ENCODE measurements at regions not wholly inside any gene's neighbourhood (a gene's known extent, or its start where the extent isn't known, plus 50 kb on each side); places are given as distances from the start of the nearest gene placed in this dataset.

DNA sequence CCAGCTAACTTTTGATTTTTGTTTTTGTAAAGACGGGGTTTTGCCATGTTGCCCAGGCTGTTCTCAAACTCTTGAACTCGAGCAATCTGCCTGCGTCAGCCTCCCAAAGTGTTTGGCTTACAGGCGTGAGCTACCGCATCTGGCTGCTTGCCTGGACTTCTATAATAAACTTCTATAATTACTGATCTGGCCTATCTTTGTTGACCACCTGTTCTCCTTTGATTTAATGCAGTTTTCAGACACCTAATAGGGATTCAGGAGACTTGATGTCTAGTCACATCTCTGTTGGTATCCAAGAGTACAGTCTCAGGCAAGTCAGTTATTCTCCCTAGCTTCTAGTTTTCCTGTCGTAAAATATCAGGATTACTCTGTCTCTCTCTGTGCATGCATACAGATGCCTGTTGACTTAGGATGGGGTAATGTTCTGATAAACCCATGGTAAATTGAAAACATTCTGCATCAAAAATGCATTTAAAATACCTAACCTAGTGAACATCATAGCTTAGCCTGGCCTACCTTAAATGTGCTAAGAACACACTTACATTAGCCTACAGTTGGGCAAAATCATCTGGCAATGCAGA lies 51.5 kb upstream of the NR3C1 start:
- intact Hi-C loops (cut with micrococcal nuclease): no loop called here
- DNase-seq (ENCODE audit: extremely low read depth in 1 of 4, low spot score in 3 of 4): no peak
- ChIA-PET POLR2A (interaction anchor here (0.7 to 1.2 kb wide), 2 partner anchors 13 to 1152 kb away, joined by 4 to 5 read pairs; no protein-coding TSS in a partner anchor), CTCF (ENCODE audit: low intra/inter-chr PET ratio) (no interaction called here)
- Histone ChIP-seq H3K9ac (ENCODE audit: insufficient read depth in 1 of 2, low read depth in 2 of 2, low read length in 2 of 2) (no peak overlapping the region), H3K4me3 (no peak overlapping the region), H3K9me3 (replicated peaks; ENCODE audit: control insufficient read depth, insufficient read depth, low read depth, low read length) (no peaks in the 10 kb centered on the region), H3K36me3 (ENCODE audit: control insufficient read depth, insufficient read depth, low read length) (no peaks in the 10 kb centered on the region), H3K9me1 (ENCODE audit: control insufficient read depth, insufficient read depth, low read length) (no peaks in the 10 kb centered on the region), H2AFZ (ENCODE audit: low read depth, low read length) (no peak overlapping the region), H3K79me2 (ENCODE audit: control insufficient read depth, insufficient read depth, low read length) (no peaks in the 10 kb centered on the region), H3K4me1 (replicated peaks in 1 of 2; ENCODE audit: control insufficient read depth in 2 of 2, insufficient read depth in 2 of 2, low read length in 2 of 2) (no peaks in the 10 kb centered on the region; a peak in 1 of 5 replicates), H3K4me2 (ENCODE audit: insufficient read depth, low read length) (no peak overlapping the region), H3K27ac (ENCODE audit: extremely low read depth, low read depth, low read length) (no peak overlapping the region), H4K20me1 (replicated peaks; ENCODE audit: control insufficient read depth, insufficient read depth, low read length) (no peaks in the 10 kb centered on the region), H3K27me3 (ENCODE audit: control insufficient read depth in 2 of 2, insufficient read depth in 2 of 2, low read length in 2 of 2) (peaks cover 0 to 13% of the 10 kb centered on the region in 2 experiments; a peak in 1 of 5 replicates)
- WGBS (ENCODE audit: insufficient coverage, low coverage, missing lambda C conversion rate): 1% methylated on average over 6 of the region's 6 CpGs
- in situ Hi-C loops (cut with MboI): no loop called here
- no peak for FAIRE-seq
- BruUV-seq (replicated peaks): no TSS peak
- ATAC-seq: no peak
- TF ChIP-seq DMBX1 (CRISPR knock-in tag; IDR thresholded peaks at IDR 0.05; ENCODE audit: borderline replicate concordance) (no peak), CXXC5 (CRISPR knock-in tag; IDR thresholded peaks at IDR 0.05) (no peak), ZNF24 (IDR thresholded peaks at IDR 0.05) (no peak), ZNF644 (tag; IDR thresholded peaks at IDR 0.05; ENCODE audit: low read depth) (no peak), SIRT6 (IDR thresholded peaks at IDR 0.05; ENCODE audit: low read depth, low read length) (no peak), RBM14 (IDR thresholded peaks at IDR 0.05; ENCODE audit: borderline replicate concordance, insufficient read depth, low read depth, low read length) (no peak), ARID2 (IDR thresholded peaks at IDR 0.05) (no peak), CTCF (IDR thresholded peaks at IDR 0.05 in 2 of 3, conservative IDR thresholded peaks at IDR 0.05 in 1 of 3; ENCODE audit: insufficient read depth in 2 of 3, low read depth in 1 of 3, low read length in 3 of 3) (no peak), HDAC2 (IDR thresholded peaks at IDR 0.05) (no peak), ZNF124 (CRISPR knock-in tag; IDR thresholded peaks at IDR 0.05) (no peak), ZNF551 (CRISPR knock-in tag; IDR thresholded peaks at IDR 0.05) (no peak), SMAD3 (CRISPR knock-in tag; conservative IDR thresholded peaks at IDR 0.05) (no peak), U2AF1 (optimal IDR thresholded peaks at IDR 0.05; ENCODE audit: low read depth, low read length) (no peak)
- TF ChIP-seq, protein P1, sequence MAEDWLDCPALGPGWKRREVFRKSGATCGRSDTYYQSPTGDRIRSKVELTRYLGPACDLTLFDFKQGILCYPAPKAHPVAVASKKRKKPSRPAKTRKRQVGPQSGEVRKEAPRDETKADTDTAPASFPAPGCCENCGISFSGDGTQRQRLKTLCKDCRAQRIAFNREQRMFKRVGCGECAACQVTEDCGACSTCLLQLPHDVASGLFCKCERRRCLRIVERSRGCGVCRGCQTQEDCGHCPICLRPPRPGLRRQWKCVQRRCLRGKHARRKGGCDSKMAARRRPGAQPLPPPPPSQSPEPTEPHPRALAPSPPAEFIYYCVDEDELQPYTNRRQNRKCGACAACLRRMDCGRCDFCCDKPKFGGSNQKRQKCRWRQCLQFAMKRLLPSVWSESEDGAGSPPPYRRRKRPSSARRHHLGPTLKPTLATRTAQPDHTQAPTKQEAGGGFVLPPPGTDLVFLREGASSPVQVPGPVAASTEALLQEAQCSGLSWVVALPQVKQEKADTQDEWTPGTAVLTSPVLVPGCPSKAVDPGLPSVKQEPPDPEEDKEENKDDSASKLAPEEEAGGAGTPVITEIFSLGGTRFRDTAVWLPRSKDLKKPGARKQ (CRISPR knock-in tag; IDR thresholded peaks at IDR 0.05): no peak
- TF ChIP-seq, protein P2, sequence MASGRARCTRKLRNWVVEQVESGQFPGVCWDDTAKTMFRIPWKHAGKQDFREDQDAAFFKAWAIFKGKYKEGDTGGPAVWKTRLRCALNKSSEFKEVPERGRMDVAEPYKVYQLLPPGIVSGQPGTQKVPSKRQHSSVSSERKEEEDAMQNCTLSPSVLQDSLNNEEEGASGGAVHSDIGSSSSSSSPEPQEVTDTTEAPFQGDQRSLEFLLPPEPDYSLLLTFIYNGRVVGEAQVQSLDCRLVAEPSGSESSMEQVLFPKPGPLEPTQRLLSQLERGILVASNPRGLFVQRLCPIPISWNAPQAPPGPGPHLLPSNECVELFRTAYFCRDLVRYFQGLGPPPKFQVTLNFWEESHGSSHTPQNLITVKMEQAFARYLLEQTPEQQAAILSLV (tag; IDR thresholded peaks at IDR 0.05): no peak
- TF ChIP-seq, protein P3, sequence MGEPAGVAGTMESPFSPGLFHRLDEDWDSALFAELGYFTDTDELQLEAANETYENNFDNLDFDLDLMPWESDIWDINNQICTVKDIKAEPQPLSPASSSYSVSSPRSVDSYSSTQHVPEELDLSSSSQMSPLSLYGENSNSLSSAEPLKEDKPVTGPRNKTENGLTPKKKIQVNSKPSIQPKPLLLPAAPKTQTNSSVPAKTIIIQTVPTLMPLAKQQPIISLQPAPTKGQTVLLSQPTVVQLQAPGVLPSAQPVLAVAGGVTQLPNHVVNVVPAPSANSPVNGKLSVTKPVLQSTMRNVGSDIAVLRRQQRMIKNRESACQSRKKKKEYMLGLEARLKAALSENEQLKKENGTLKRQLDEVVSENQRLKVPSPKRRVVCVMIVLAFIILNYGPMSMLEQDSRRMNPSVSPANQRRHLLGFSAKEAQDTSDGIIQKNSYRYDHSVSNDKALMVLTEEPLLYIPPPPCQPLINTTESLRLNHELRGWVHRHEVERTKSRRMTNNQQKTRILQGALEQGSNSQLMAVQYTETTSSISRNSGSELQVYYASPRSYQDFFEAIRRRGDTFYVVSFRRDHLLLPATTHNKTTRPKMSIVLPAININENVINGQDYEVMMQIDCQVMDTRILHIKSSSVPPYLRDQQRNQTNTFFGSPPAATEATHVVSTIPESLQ (CRISPR knock-in tag; IDR thresholded peaks at IDR 0.05): no peak

Data from K562 (cell line).